SU-DHL-6 (cell line): ENCODE measurements at regions not wholly inside any gene's neighbourhood (a gene's known extent, or its start where the extent isn't known, plus 50 kb on each side); places are given as distances from the start of the nearest gene placed in this dataset.

Experiments used
- CTCF ChIP-seq: fragments of 200-600 bp; sonication (generic); IDR thresholded peaks from one replicate; pipeline ENCODE4 v1.5.1; 2017; ENCODE audit warnings: antibody characterized with exemption, mild to moderate bottlenecking, low read length, moderate library complexity; ENCODE audit not compliant: insufficient read depth, poor library complexity, severe bottlenecking
- EZH2phosphoT487 ChIP-seq: fragments of 200-600 bp; sonication (generic), shearing (Covaris generic); conservative IDR thresholded peaks from 2 replicates; pipeline ENCODE4 v1.6.1; 2018; ENCODE audit warnings: mild to moderate bottlenecking, antibody characterized with exemption, low read length, moderate library complexity, mixed read lengths

- no peak for TF ChIP-seq CTCF
- no peak for TF ChIP-seq EZH2phosphoT487
These were observed 115.7 kb upstream of the FHL2 start for GRCh38 chr2:105514576-105514975.
